HCT116 (cell line): ENCODE measurements at regions not wholly inside any gene's neighbourhood (a gene's known extent, or its start where the extent isn't known, plus 50 kb on each side); places are given as distances from the start of the nearest gene placed in this dataset.

Experiments used
- ATAC-seq: fragments of 200-7000 bp; cut with Tn5 transposase; 2 replicates; pipeline ENCODE4 v1.9.1; 2020; ENCODE audit warnings: mild to moderate bottlenecking, moderate library complexity
- BruUV-seq: library from RNA; stranded (reverse); fragments of 400-500 nt; replicated peaks from 2 replicates; lab custom pipeline; 2021; lab: Mats Ljungman, UMichigan
- CTCF ChIA-PET: fragments of 300-600 bp; sonication (Branson Sonifier 250); formaldehyde crosslinking; loops from one replicate; lab custom pipeline; 2021; ENCODE audit warnings: antibody characterized with exemption; lab: Charles Lee
- POLR2A ChIA-PET: fragments of 300-600, 350-600 bp; sonication (Branson Sonifier 250); formaldehyde crosslinking; loops from one replicate; lab custom pipeline; 2021; ENCODE audit warnings: antibody characterized with exemption; lab: Charles Lee
- RAD21 ChIA-PET, 2 experiments: fragments of 300-600 bp; sonication (Branson Sonifier 250); formaldehyde crosslinking; loops; one replicate each; lab custom pipeline; 2023; ENCODE audit warnings: low total read pairs in 2 of 2; ENCODE audit not compliant: uncharacterized antibody in 2 of 2, unreplicated experiment in 2 of 2, low non-redundant PET in 1 of 2; lab: Charles Lee
- DNase-seq: peaks from one replicate; pipeline ENCODE4 v3.0.0-alpha.2; 2010; ENCODE audit warnings: low read depth, low spot score
- H2AFZ ChIP-seq: fragments of 200-600 bp; shearing (Covaris generic), sonication (generic); 2 replicates; pipeline ENCODE4 v1.6.1; 2017; ENCODE audit warnings: low read depth, mixed run types, mixed read lengths, antibody characterized with exemption, low read length; ENCODE audit not compliant: poor library complexity, severe bottlenecking
- H3K27ac ChIP-seq: 2 replicates; pipeline ENCODE4 v1.5.1; 2012; ENCODE audit warnings: low read depth, low read length
- H3K27me3 ChIP-seq: fragments of 200-600 bp; sonication (generic); 2 replicates; pipeline ENCODE4 v1.6.1; 2016; ENCODE audit warnings: mixed run types, low read length, mixed read lengths; ENCODE audit not compliant: insufficient read depth
- H3K36me3 ChIP-seq, 2 experiments: fragments of 200-500 bp in 1 of 2; fragments of 200-600 bp in 1 of 2; sonication (Bioruptor generic) in 1 of 2; sonication (generic) in 1 of 2; 2 replicates each; pipeline versions ENCODE4 v1.5.1 to v1.6.1; 2014 to 2016; ENCODE audit warnings: low read length in 2 of 2, inconsistent platforms in 1 of 2, mixed read lengths in 1 of 2, mixed run types in 1 of 2; ENCODE audit not compliant: insufficient read depth in 2 of 2, control insufficient read depth in 1 of 2
- H3K4me1 ChIP-seq, 2 experiments: fragments of 200-600 bp in 1 of 2; sonication (generic) in 1 of 2; 2 replicates each; pipeline versions ENCODE4 v1.5.1 to v1.6.1; 2012 to 2017; ENCODE audit warnings: low read length in 2 of 2, inconsistent platforms in 1 of 2, mild to moderate bottlenecking in 1 of 2, mixed read lengths in 1 of 2, mixed run types in 1 of 2, moderate library complexity in 1 of 2; ENCODE audit not compliant: insufficient read depth in 2 of 2, control insufficient read depth in 1 of 2
- H3K4me2 ChIP-seq: fragments of 200-600 bp; sonication (generic); 2 replicates; pipeline ENCODE4 v1.6.1; 2017; ENCODE audit warnings: mixed run types, low read length, mixed read lengths
- H3K4me3 ChIP-seq, 2 experiments: fragments of 200-600 bp in 1 of 2; sonication (generic) in 1 of 2; replicated peaks in 1 of 2; 2 replicates each; pipeline ENCODE4 v1.5.1; 2011 to 2016; ENCODE audit warnings: low read length in 2 of 2, control low read depth in 1 of 2, low read depth in 1 of 2, mild to moderate bottlenecking in 1 of 2, mixed read lengths in 1 of 2, mixed run types in 1 of 2
- H3K79me2 ChIP-seq: fragments of 200-600 bp; sonication (generic); 2 replicates; pipeline ENCODE4 v1.6.1; 2017; ENCODE audit warnings: mild to moderate bottlenecking, mixed run types, low read length, moderate library complexity, mixed read lengths; ENCODE audit not compliant: insufficient read depth
- H3K9ac ChIP-seq: fragments of 200-600 bp; sonication (generic); 2 replicates; pipeline ENCODE4 v1.6.1; 2016; ENCODE audit warnings: low read length, mixed read lengths
- H3K9me2 ChIP-seq: fragments of 200-600 bp; sonication (generic), shearing (Covaris generic); 2 replicates; pipeline ENCODE4 v1.6.1; 2017; ENCODE audit warnings: mixed run types, mild to moderate bottlenecking, moderate library complexity; ENCODE audit not compliant: insufficient read depth
- H3K9me3 ChIP-seq, 2 experiments: fragments of 200-500 bp in 1 of 2; fragments of 200-600 bp in 1 of 2; sonication (Bioruptor generic) in 1 of 2; sonication (generic) in 1 of 2; 2 replicates each; pipeline ENCODE4 v1.6.1; 2014 to 2017; ENCODE audit warnings: low read length in 2 of 2, mixed read lengths in 2 of 2, inconsistent platforms in 1 of 2, low read depth in 1 of 2, mild to moderate bottlenecking in 1 of 2, mixed run types in 1 of 2, moderate library complexity in 1 of 2; ENCODE audit not compliant: control insufficient read depth in 1 of 2, insufficient read depth in 1 of 2
- H4K20me1 ChIP-seq: fragments of 200-600 bp; sonication (generic), shearing (Covaris generic); 2 replicates; pipeline ENCODE4 v1.6.1; 2017; ENCODE audit warnings: mixed run types, mild to moderate bottlenecking, moderate library complexity; ENCODE audit not compliant: insufficient read depth
- CBX3 ChIP-seq: IDR thresholded peaks from 2 replicates; pipeline ENCODE4 v1.6.1; 2012; ENCODE audit warnings: low read depth
- EGR1 ChIP-seq: IDR thresholded peaks from 2 replicates; pipeline ENCODE4 v1.6.1; 2012; ENCODE audit warnings: low read depth
- EZH2 ChIP-seq: fragments of 200-600 bp; sonication (generic); IDR thresholded peaks from 2 replicates; pipeline ENCODE4 v1.6.1; 2017; ENCODE audit warnings: antibody characterized with exemption, mixed run types
- FOSL1 ChIP-seq: IDR thresholded peaks from 2 replicates; pipeline ENCODE4 v1.6.1; 2012; ENCODE audit warnings: low read depth
- JUND ChIP-seq: IDR thresholded peaks from 2 replicates; pipeline ENCODE4 v1.6.1; 2012
- POLR2A ChIP-seq: IDR thresholded peaks from 2 replicates; pipeline ENCODE4 v1.7.0; 2011; ENCODE audit warnings: borderline replicate concordance; ENCODE audit not compliant: insufficient read depth, insufficient read length; ENCODE audit errors: extremely low read depth
- SIN3A ChIP-seq: IDR thresholded peaks from 2 replicates; pipeline ENCODE4 v1.6.1; 2012; ENCODE audit warnings: low read depth
- SP1 ChIP-seq: IDR thresholded peaks from 2 replicates; pipeline ENCODE4 v1.6.1; 2012; ENCODE audit warnings: low read depth
- SRF ChIP-seq: IDR thresholded peaks from 2 replicates; pipeline ENCODE4 v1.6.1; 2012; ENCODE audit warnings: low read depth
- TCF7L2 ChIP-seq: IDR thresholded peaks from 2 replicates; pipeline ENCODE4 v1.7.0; 2011; ENCODE audit warnings: borderline replicate concordance, inconsistent platforms; ENCODE audit not compliant: insufficient read depth, insufficient read length; ENCODE audit errors: extremely low read depth
- YY1 ChIP-seq: IDR thresholded peaks from 2 replicates; pipeline ENCODE4 v1.6.1; 2011; ENCODE audit warnings: low read length, low read depth, moderate library complexity, mild to moderate bottlenecking; ENCODE audit not compliant: insufficient replicate concordance; ENCODE audit errors: extremely low read depth
- ZFX ChIP-seq: fragments of 450-650 bp; IDR thresholded peaks from 2 replicates; pipeline ENCODE4 v1.6.1; 2017
- ZNF274 ChIP-seq: fragments of 200-500 bp; sonication (Bioruptor generic); IDR thresholded peaks from 2 replicates; pipeline ENCODE4 v1.6.1; 2014; ENCODE audit warnings: mild to moderate bottlenecking, low read depth, low read length, inconsistent platforms
- intact Hi-C: fragments of 100-400 bp; cut with micrococcal nuclease; formaldehyde crosslinking; loops from 2 replicates; pipeline ENCODE4 v1.10.0; 2022
- TF ChIP-seq, protein P1 (sequence below), 3 experiments: fragments of 200-600 bp in 1 of 3; sonication (generic) in 1 of 3; IDR thresholded peaks in 2 of 3; conservative IDR thresholded peaks in 1 of 3; 2 replicates each; pipeline ENCODE4 v1.5.1; 2012 to 2017; ENCODE audit warnings: low read depth in 2 of 3, low read length in 2 of 3, antibody characterized with exemption in 1 of 3, borderline replicate concordance in 1 of 3, control low read depth in 1 of 3, mild to moderate bottlenecking in 1 of 3, mixed read lengths in 1 of 3, mixed run types in 1 of 3, moderate library complexity in 1 of 3; ENCODE audit not compliant: insufficient read depth in 1 of 3
- TF ChIP-seq, protein P2 (sequence below): IDR thresholded peaks from 2 replicates; pipeline ENCODE4 v1.6.1; 2012; ENCODE audit warnings: low read depth
- TF ChIP-seq, protein P3 (sequence below): IDR thresholded peaks from 2 replicates; pipeline ENCODE4 v1.6.1; 2012
- TF ChIP-seq, protein P4 (sequence below): IDR thresholded peaks from 2 replicates; pipeline ENCODE4 v1.6.1; 2012

DNA sequence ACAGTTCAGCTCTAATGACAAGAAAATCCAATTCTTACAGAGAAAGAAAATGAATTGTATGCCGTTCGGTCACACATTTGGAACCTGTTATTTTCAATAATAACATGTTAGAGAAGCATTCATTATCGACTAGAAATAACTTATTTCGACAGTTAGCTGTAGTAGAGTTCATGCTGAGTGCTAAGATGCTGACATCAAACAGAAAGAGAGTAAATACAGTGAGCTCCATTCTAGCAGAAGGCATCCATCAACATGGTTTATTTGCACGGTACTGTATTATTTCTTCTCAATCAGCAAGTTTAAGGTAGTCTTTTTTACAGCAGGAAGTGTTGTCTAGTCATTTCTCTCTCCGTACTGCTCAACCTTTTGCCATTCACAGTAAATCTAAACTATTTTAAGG, 732.1 kb downstream of the STIM2 start:
- Histone ChIP-seq H3K27me3 (no peaks in the 10 kb centered on the region), H3K9me3 (no peaks in the 10 kb centered on the region), H4K20me1 (no peaks in the 10 kb centered on the region), H3K4me3 (no peak overlapping the region), H3K4me2 (no peak overlapping the region), H3K9ac (no peak overlapping the region)
- ChIA-PET POLR2A (no interaction called here), RAD21 (no interaction called here)
- no TSS peak for BruUV-seq
- TF ChIP-seq, protein P1, sequence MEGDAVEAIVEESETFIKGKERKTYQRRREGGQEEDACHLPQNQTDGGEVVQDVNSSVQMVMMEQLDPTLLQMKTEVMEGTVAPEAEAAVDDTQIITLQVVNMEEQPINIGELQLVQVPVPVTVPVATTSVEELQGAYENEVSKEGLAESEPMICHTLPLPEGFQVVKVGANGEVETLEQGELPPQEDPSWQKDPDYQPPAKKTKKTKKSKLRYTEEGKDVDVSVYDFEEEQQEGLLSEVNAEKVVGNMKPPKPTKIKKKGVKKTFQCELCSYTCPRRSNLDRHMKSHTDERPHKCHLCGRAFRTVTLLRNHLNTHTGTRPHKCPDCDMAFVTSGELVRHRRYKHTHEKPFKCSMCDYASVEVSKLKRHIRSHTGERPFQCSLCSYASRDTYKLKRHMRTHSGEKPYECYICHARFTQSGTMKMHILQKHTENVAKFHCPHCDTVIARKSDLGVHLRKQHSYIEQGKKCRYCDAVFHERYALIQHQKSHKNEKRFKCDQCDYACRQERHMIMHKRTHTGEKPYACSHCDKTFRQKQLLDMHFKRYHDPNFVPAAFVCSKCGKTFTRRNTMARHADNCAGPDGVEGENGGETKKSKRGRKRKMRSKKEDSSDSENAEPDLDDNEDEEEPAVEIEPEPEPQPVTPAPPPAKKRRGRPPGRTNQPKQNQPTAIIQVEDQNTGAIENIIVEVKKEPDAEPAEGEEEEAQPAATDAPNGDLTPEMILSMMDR (IDR thresholded peaks at IDR 0.05 in 2 of 3, conservative IDR thresholded peaks at IDR 0.05 in 1 of 3; ENCODE audit: borderline replicate concordance in 1 of 3, insufficient read depth in 1 of 3, low read depth in 2 of 3, low read length in 2 of 3): no peak
- TF ChIP-seq FOSL1 (no peak), TCF7L2 (no peak), EGR1 (no peak), YY1 (no peak), ZFX (no peak), EZH2 (no peak), JUND (no peak), ZNF274 (no peak), CBX3 (no peak), SRF (no peak), POLR2A (no peak), SIN3A (no peak), SP1 (no peak)
- TF ChIP-seq, protein P2, sequence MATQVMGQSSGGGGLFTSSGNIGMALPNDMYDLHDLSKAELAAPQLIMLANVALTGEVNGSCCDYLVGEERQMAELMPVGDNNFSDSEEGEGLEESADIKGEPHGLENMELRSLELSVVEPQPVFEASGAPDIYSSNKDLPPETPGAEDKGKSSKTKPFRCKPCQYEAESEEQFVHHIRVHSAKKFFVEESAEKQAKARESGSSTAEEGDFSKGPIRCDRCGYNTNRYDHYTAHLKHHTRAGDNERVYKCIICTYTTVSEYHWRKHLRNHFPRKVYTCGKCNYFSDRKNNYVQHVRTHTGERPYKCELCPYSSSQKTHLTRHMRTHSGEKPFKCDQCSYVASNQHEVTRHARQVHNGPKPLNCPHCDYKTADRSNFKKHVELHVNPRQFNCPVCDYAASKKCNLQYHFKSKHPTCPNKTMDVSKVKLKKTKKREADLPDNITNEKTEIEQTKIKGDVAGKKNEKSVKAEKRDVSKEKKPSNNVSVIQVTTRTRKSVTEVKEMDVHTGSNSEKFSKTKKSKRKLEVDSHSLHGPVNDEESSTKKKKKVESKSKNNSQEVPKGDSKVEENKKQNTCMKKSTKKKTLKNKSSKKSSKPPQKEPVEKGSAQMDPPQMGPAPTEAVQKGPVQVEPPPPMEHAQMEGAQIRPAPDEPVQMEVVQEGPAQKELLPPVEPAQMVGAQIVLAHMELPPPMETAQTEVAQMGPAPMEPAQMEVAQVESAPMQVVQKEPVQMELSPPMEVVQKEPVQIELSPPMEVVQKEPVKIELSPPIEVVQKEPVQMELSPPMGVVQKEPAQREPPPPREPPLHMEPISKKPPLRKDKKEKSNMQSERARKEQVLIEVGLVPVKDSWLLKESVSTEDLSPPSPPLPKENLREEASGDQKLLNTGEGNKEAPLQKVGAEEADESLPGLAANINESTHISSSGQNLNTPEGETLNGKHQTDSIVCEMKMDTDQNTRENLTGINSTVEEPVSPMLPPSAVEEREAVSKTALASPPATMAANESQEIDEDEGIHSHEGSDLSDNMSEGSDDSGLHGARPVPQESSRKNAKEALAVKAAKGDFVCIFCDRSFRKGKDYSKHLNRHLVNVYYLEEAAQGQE: no peak
- TF ChIP-seq, protein P3, sequence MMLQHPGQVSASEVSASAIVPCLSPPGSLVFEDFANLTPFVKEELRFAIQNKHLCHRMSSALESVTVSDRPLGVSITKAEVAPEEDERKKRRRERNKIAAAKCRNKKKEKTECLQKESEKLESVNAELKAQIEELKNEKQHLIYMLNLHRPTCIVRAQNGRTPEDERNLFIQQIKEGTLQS: no peak
- TF ChIP-seq, protein P4, sequence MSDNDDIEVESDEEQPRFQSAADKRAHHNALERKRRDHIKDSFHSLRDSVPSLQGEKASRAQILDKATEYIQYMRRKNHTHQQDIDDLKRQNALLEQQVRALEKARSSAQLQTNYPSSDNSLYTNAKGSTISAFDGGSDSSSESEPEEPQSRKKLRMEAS: no peak
- TF ChIP-seq, all 23 proteins: peak for 0
- CTCF ChIA-PET: no interaction called here
- Histone ChIP-seq H2AFZ (no peak overlapping the region), H3K79me2 (no peaks in the 10 kb centered on the region), H3K9me2 (no peaks in the 10 kb centered on the region), H3K36me3 (no peaks in the 10 kb centered on the region), H3K27ac (no peak overlapping the region), H3K4me1 (no peaks in the 10 kb centered on the region)
- DNase-seq: no peak
- intact Hi-C loops: no loop called here
- ATAC-seq: no peak
